PC-9 (cell line): ENCODE measurements at regions not wholly inside any gene's neighbourhood (a gene's known extent, or its start where the extent isn't known, plus 50 kb on each side); places are given as distances from the start of the nearest gene placed in this dataset.

Experiments used
- BruUV-seq: library from RNA; stranded (reverse); fragments of 400-500 nt; replicated peaks from 2 replicates; lab custom pipeline; 2021; lab: Mats Ljungman, UMichigan
- CTCF ChIA-PET: fragments of 300-600 bp; sonication (Branson Sonifier 250); formaldehyde crosslinking; loops from one replicate; lab custom pipeline; 2022; ENCODE audit warnings: antibody characterized with exemption; lab: Charles Lee
- POLR2A ChIA-PET: fragments of 300-600 bp; sonication (Branson Sonifier 250); formaldehyde crosslinking; loops from one replicate; lab custom pipeline; 2022; ENCODE audit warnings: antibody characterized with exemption; ENCODE audit not compliant: unreplicated experiment; lab: Charles Lee
- DNase-seq, 2 experiments: peaks; one replicate each; pipeline versions ENCODE4 v3.0.0 to v3.0.0-alpha.2; 2015 to 2022; ENCODE audit warnings: mixed read lengths in 1 of 2
- H2AFZ ChIP-seq: fragments of 200-600 bp; sonication (generic); 2 replicates; pipeline ENCODE4 v1.8.1; 2017; ENCODE audit warnings: antibody characterized with exemption
- H3F3A ChIP-seq: fragments of 200-600 bp; sonication (generic); 2 replicates; pipeline ENCODE4 v1.8.1; 2017; ENCODE audit warnings: antibody characterized with exemption, mild to moderate bottlenecking, low read depth; ENCODE audit not compliant: insufficient read depth
- H3K27ac ChIP-seq: fragments of 200-600 bp; sonication (generic); 2 replicates; pipeline ENCODE4 v1.6.1; 2016; ENCODE audit warnings: mixed run types
- H3K27me3 ChIP-seq: fragments of 200-600 bp; sonication (generic); 2 replicates; pipeline ENCODE4 v1.6.1; 2016; ENCODE audit warnings: low read depth, mixed run types; ENCODE audit not compliant: insufficient read depth
- H3K36me3 ChIP-seq: fragments of 200-600 bp; sonication (generic); 2 replicates; pipeline ENCODE4 v1.6.1; 2016; ENCODE audit warnings: low read depth, mixed run types
- H3K4me1 ChIP-seq: fragments of 200-600 bp; sonication (generic); replicated peaks from 2 replicates; pipeline ENCODE4 v1.6.1; 2016; ENCODE audit warnings: mixed run types; ENCODE audit not compliant: insufficient read depth
- H3K4me2 ChIP-seq: fragments of 200-600 bp; sonication (generic); 2 replicates; pipeline ENCODE4 v1.6.1; 2017; ENCODE audit warnings: mixed run types
- H3K4me3 ChIP-seq: fragments of 200-600 bp; sonication (generic); 2 replicates; pipeline ENCODE4 v1.6.1; 2016; ENCODE audit warnings: mixed run types
- H3K79me2 ChIP-seq: fragments of 200-600 bp; sonication (generic); 2 replicates; pipeline ENCODE4 v1.6.1; 2017; ENCODE audit warnings: low read depth, mixed run types
- H3K9me2 ChIP-seq: fragments of 200-600 bp; sonication (generic); 2 replicates; pipeline ENCODE4 v1.8.1; 2017; ENCODE audit warnings: mild to moderate bottlenecking; ENCODE audit not compliant: insufficient read depth
- H3K9me3 ChIP-seq: fragments of 200-600 bp; sonication (generic); 2 replicates; pipeline ENCODE4 v1.8.1; 2016; ENCODE audit warnings: low read depth; ENCODE audit not compliant: insufficient read depth
- H4K20me1 ChIP-seq: fragments of 200-600 bp; sonication (generic); 2 replicates; pipeline ENCODE4 v1.8.1; 2017; ENCODE audit not compliant: insufficient read depth
- CTCF ChIP-seq: fragments of 200-600 bp; sonication (generic); conservative IDR thresholded peaks from 2 replicates; pipeline ENCODE4 v1.6.1; 2017; ENCODE audit warnings: mixed run types, antibody characterized with exemption, mild to moderate bottlenecking, moderate library complexity
- EZH2 ChIP-seq: fragments of 200-600 bp; sonication (generic); IDR thresholded peaks from 2 replicates; pipeline ENCODE4 v1.8.0; 2017; ENCODE audit warnings: antibody characterized with exemption, low read depth
- intact Hi-C: fragments of 100-400 bp; cut with micrococcal nuclease; formaldehyde crosslinking; loops from one replicate; pipeline ENCODE4 v1.10.0; 2022; ENCODE audit not compliant: unreplicated experiment

GRCh38 chr7:84941936-84942335, 244.9 kb downstream of the SEMA3D start:
- H3K4me2 ChIP-seq = no peak overlapping the region
- H3K36me3 ChIP-seq = no peaks in the 10 kb centered on the region
- H3K4me3 ChIP-seq = no peak overlapping the region
- H3K4me1 ChIP-seq = no peaks in the 10 kb centered on the region
- intact Hi-C loops = no loop called here
- H3K9me3 ChIP-seq = no peaks in the 10 kb centered on the region
- no peaks in the 10 kb centered on the region for H3F3A ChIP-seq
- no peak overlapping the region for H2AFZ ChIP-seq
- no peaks in the 10 kb centered on the region for H3K27me3 ChIP-seq
- no peak for DNase-seq
- BruUV-seq = no TSS peak
- ChIA-PET CTCF (no interaction called here), POLR2A (no interaction called here)
- no peak overlapping the region for H3K27ac ChIP-seq
- TF ChIP-seq CTCF (no peak), EZH2 (no peak)
- H4K20me1 ChIP-seq = no peaks in the 10 kb centered on the region
- H3K79me2 ChIP-seq = no peaks in the 10 kb centered on the region
- H3K9me2 ChIP-seq = no peaks in the 10 kb centered on the region

GRCh38 chr7:84941291-84941690, 245.6 kb downstream of the SEMA3D start:
- intact Hi-C loops = no loop called here
- no peak overlapping the region for H3K27ac ChIP-seq
- no peaks in the 10 kb centered on the region for H3F3A ChIP-seq
- no peak overlapping the region for H2AFZ ChIP-seq
- H3K9me2 ChIP-seq = no peaks in the 10 kb centered on the region
- H3K27me3 ChIP-seq = no peaks in the 10 kb centered on the region
- H3K9me3 ChIP-seq = no peaks in the 10 kb centered on the region
- no peak overlapping the region for H3K4me2 ChIP-seq
- no peaks in the 10 kb centered on the region for H3K36me3 ChIP-seq
- POLR2A ChIA-PET = no interaction called here
- H3K4me3 ChIP-seq = no peak overlapping the region
- CTCF ChIA-PET = no interaction called here
- TF ChIP-seq CTCF = no peak
- TF ChIP-seq EZH2 = no peak
- H4K20me1 ChIP-seq = no peaks in the 10 kb centered on the region
- BruUV-seq = no TSS peak
- H3K79me2 ChIP-seq = no peaks in the 10 kb centered on the region
- no peaks in the 10 kb centered on the region for H3K4me1 ChIP-seq
- no peak for DNase-seq

GRCh38 chr7:84939888-84940287, 247.0 kb downstream of the SEMA3D start:
- Histone ChIP-seq H3K9me2 (no peaks in the 10 kb centered on the region), H3K36me3 (no peaks in the 10 kb centered on the region), H3F3A (no peaks in the 10 kb centered on the region), H3K9me3 (no peaks in the 10 kb centered on the region), H3K4me3 (no peak overlapping the region), H2AFZ (no peak overlapping the region), H3K4me2 (no peak overlapping the region), H3K79me2 (no peaks in the 10 kb centered on the region), H3K27me3 (no peaks in the 10 kb centered on the region), H3K4me1 (no peaks in the 10 kb centered on the region), H3K27ac (no peak overlapping the region), H4K20me1 (no peaks in the 10 kb centered on the region)
- no peak for DNase-seq
- BruUV-seq = no TSS peak
- CTCF ChIA-PET = no interaction called here
- POLR2A ChIA-PET = no interaction called here
- intact Hi-C loops = no loop called here
- no peak for TF ChIP-seq CTCF
- TF ChIP-seq EZH2 = no peak
